ENCODE measurements at regions not wholly inside any gene's neighbourhood (a gene's known extent, or its start where the extent isn't known, plus 50 kb on each side); places are given as distances from the start of the nearest gene placed in this dataset.

DNA sequence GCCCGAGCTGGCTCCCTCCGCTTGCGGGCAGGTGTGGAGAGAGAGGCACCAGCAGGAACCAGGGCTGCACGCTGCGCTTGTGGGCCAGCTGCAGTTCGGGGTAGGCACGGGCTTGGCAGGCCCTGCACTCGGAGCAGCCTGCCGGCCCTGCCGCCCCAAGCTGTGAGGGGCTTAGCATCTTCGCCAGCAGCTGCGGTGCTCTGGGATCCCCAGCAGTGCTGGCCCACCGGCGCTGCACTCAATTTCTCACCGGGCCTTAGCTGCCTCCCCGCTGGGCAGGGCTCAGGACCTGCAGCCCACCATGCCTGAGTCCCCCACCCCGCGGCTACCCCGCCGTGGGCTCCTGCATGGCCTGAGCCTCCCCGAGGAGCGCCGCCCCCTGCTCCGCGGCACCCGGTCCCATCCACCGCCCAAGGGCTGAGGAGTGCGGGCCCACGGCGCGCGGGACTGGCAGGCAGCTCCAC lies 434.4 kb upstream of the RGPD4 start:
- Histone ChIP-seq H3K79me2 (ENCODE audit: insufficient read depth, low read depth) (no peaks in the 10 kb centered on the region), H3K4me3 (IDR thresholded peaks at IDR 0.05; ENCODE audit: insufficient read depth, low read depth, low read length) (no peak overlapping the region), H3K9ac (no peak overlapping the region), H3K27ac (no peak overlapping the region), H2AFZ (ENCODE audit: low read depth) (no peak overlapping the region), H3K4me1 (ENCODE audit: low read depth, poor library complexity, severe bottlenecking) (no peaks in the 10 kb centered on the region), H3K4me2 (no peak overlapping the region), H3K36me3 (ENCODE audit: insufficient read depth) (no peaks in the 10 kb centered on the region), H4K20me1 (ENCODE audit: insufficient read depth) (no peaks in the 10 kb centered on the region), H3K27me3 (ENCODE audit: insufficient read depth, low read depth) (no peaks in the 10 kb centered on the region)
- TF ChIP-seq, protein P1, sequence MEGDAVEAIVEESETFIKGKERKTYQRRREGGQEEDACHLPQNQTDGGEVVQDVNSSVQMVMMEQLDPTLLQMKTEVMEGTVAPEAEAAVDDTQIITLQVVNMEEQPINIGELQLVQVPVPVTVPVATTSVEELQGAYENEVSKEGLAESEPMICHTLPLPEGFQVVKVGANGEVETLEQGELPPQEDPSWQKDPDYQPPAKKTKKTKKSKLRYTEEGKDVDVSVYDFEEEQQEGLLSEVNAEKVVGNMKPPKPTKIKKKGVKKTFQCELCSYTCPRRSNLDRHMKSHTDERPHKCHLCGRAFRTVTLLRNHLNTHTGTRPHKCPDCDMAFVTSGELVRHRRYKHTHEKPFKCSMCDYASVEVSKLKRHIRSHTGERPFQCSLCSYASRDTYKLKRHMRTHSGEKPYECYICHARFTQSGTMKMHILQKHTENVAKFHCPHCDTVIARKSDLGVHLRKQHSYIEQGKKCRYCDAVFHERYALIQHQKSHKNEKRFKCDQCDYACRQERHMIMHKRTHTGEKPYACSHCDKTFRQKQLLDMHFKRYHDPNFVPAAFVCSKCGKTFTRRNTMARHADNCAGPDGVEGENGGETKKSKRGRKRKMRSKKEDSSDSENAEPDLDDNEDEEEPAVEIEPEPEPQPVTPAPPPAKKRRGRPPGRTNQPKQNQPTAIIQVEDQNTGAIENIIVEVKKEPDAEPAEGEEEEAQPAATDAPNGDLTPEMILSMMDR (conservative IDR thresholded peaks at IDR 0.05; ENCODE audit: low read depth, low read length) = no peak

DNA sequence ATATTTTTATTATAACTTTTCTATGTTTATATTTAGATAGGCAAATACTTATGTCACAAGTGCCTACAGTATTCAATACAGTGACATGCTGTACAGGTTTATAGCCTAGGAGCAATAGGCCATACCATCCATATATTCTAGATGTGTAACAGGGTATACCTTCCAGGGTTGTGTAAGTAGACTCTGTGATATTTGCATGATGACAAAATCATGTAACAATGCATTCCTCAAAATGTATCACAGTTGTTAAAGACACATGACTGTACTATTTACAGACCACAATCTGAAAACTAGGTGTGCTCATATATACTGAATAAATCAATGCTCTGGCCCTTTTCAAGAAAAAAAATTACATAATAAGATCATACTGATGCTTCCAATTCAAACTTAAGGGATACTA lies 433.2 kb upstream of the RGPD4 start:
- TF ChIP-seq, protein P1 (conservative IDR thresholded peaks at IDR 0.05; ENCODE audit: low read depth, low read length) = no peak
- Histone ChIP-seq H3K4me2 (no peak overlapping the region), H3K36me3 (ENCODE audit: insufficient read depth) (no peaks in the 10 kb centered on the region), H3K27ac (no peak overlapping the region), H3K27me3 (ENCODE audit: insufficient read depth, low read depth) (no peaks in the 10 kb centered on the region), H3K4me1 (ENCODE audit: low read depth, poor library complexity, severe bottlenecking) (no peaks in the 10 kb centered on the region), H3K4me3 (IDR thresholded peaks at IDR 0.05; ENCODE audit: insufficient read depth, low read depth, low read length) (no peak overlapping the region), H3K79me2 (ENCODE audit: insufficient read depth, low read depth) (no peaks in the 10 kb centered on the region), H3K9ac (no peak overlapping the region), H2AFZ (ENCODE audit: low read depth) (no peak overlapping the region), H4K20me1 (ENCODE audit: insufficient read depth) (no peaks in the 10 kb centered on the region)

DNA sequence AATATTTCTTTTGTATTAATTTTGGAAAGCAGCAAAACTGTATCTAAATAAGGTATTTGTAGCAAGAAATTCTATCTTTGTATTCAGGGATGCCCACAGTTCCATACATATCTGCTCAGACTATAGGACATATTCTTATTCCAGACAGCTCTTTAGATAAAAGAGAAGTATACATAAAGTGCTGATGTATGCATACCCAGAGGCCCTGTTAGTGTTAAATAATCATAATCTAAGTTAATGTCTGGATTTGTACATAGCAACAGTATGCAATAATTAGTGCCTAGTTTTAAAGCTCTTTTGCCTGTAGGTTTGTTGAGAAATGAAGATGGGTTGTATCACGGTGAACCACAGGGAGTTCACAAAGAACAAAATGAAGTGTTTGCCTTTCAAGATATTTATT lies 428.0 kb upstream of the RGPD4 start:
- Histone ChIP-seq H3K27me3 (ENCODE audit: insufficient read depth, low read depth) (no peaks in the 10 kb centered on the region), H4K20me1 (ENCODE audit: insufficient read depth) (no peaks in the 10 kb centered on the region), H3K9ac (no peak overlapping the region), H3K4me2 (no peak overlapping the region), H3K27ac (no peak overlapping the region), H3K4me3 (IDR thresholded peaks at IDR 0.05; ENCODE audit: insufficient read depth, low read depth, low read length) (no peak overlapping the region), H2AFZ (ENCODE audit: low read depth) (no peak overlapping the region), H3K36me3 (ENCODE audit: insufficient read depth) (no peaks in the 10 kb centered on the region), H3K4me1 (ENCODE audit: low read depth, poor library complexity, severe bottlenecking) (no peaks in the 10 kb centered on the region), H3K79me2 (ENCODE audit: insufficient read depth, low read depth) (no peaks in the 10 kb centered on the region)
- TF ChIP-seq, protein P1 (conservative IDR thresholded peaks at IDR 0.05; ENCODE audit: low read depth, low read length) = no peak

DNA sequence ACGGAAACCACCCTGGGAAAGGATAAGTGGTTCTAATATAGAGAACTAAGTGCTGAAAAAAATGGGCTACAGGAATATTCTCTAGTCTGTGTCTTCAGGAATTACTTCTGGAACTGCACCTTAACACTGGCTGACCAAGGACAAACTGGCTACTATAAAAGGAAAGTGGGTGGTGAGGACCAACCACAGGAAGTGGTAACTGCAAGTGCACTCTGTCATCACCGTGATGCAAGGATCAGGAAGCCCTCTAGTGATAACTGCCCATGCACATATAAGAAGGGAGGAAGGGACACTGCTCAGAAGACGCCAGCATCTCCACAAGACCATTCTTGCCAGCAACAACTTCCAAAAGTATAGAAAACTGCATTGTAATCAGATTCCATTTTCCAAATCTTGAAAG lies 424.4 kb upstream of the RGPD4 start:
- Histone ChIP-seq H3K9ac (no peak overlapping the region), H3K36me3 (ENCODE audit: insufficient read depth) (no peaks in the 10 kb centered on the region), H2AFZ (ENCODE audit: low read depth) (no peak overlapping the region), H3K4me2 (no peak overlapping the region), H3K4me3 (IDR thresholded peaks at IDR 0.05; ENCODE audit: insufficient read depth, low read depth, low read length) (no peak overlapping the region), H3K27me3 (ENCODE audit: insufficient read depth, low read depth) (no peaks in the 10 kb centered on the region), H3K79me2 (ENCODE audit: insufficient read depth, low read depth) (no peaks in the 10 kb centered on the region), H3K4me1 (ENCODE audit: low read depth, poor library complexity, severe bottlenecking) (no peaks in the 10 kb centered on the region), H3K27ac (no peak overlapping the region), H4K20me1 (ENCODE audit: insufficient read depth) (no peaks in the 10 kb centered on the region)
- TF ChIP-seq, protein P1 (conservative IDR thresholded peaks at IDR 0.05; ENCODE audit: low read depth, low read length) = no peak
